IMR-90 (cell line): ENCODE measurements at regions not wholly inside any gene's neighbourhood (a gene's known extent, or its start where the extent isn't known, plus 50 kb on each side); places are given as distances from the start of the nearest gene placed in this dataset.

ENCODE experiments used
- ATAC-seq: fragments of 200-7000 bp; cut with Tn5 transposase; 2 replicates; pipeline ENCODE4 v1.9.1; 2020; ENCODE audit warnings: low read depth, mild to moderate bottlenecking, moderate library complexity
- BruUV-seq: library from RNA; stranded (reverse); fragments of 400-500 nt; replicated peaks from 2 replicates; lab custom pipeline; 2021; lab: Mats Ljungman, UMichigan
- CTCF ChIA-PET: fragments of 300-600 bp; formaldehyde crosslinking; extraction: SDS; loops from one replicate; lab custom pipeline; 2021; ENCODE audit warnings: antibody characterized with exemption; lab: Yijun Ruan, JAX
- POLR2A ChIA-PET: fragments of 300-600 bp; sonication (Branson Sonifier 250); formaldehyde crosslinking; loops from one replicate; lab custom pipeline; 2022; ENCODE audit warnings: antibody characterized with exemption; ENCODE audit not compliant: unreplicated experiment; lab: Charles Lee
- DNase-seq: peaks from one replicate; pipeline ENCODE4 v3.0.0; 2013
- H2AFZ ChIP-seq: replicated peaks from 2 replicates; pipeline ENCODE3; 2013; ENCODE audit warnings: low read length, mild to moderate bottlenecking; ENCODE audit not compliant: poor library complexity
- H2AK5ac ChIP-seq: 2 replicates; pipeline ENCODE4 v1.6.1; 2013; ENCODE audit warnings: low read depth, low read length, inconsistent platforms
- H2AK9ac ChIP-seq: replicated peaks from 2 replicates; pipeline ENCODE3; 2013; ENCODE audit warnings: mild to moderate bottlenecking, low read depth, low read length, moderate library complexity; ENCODE audit not compliant: poor library complexity
- H2BK120ac ChIP-seq: 2 replicates; pipeline ENCODE4 v1.6.1; 2013; ENCODE audit warnings: low read depth, low read length, inconsistent platforms
- H2BK15ac ChIP-seq: 3 replicates; pipeline ENCODE4 v1.6.1; 2013; ENCODE audit warnings: low read depth, low read length, inconsistent platforms
- H2BK20ac ChIP-seq: 2 replicates; pipeline ENCODE4 v1.6.1; 2013; ENCODE audit warnings: low read depth, mild to moderate bottlenecking, inconsistent platforms, low read length, moderate library complexity
- H2BK5ac ChIP-seq: 2 replicates; pipeline ENCODE4 v1.6.1; 2013; ENCODE audit warnings: mild to moderate bottlenecking, low read depth, low read length, inconsistent platforms; ENCODE audit not compliant: poor library complexity, severe bottlenecking
- H3K14ac ChIP-seq: replicated peaks from 2 replicates; pipeline ENCODE4 v1.6.1; 2013; ENCODE audit warnings: low read depth, low read length, inconsistent platforms
- H3K18ac ChIP-seq: 2 replicates; pipeline ENCODE4 v1.6.1; 2013; ENCODE audit warnings: low read depth, low read length, control low read depth
- H3K23ac ChIP-seq: 2 replicates; pipeline ENCODE4 v1.6.1; 2013; ENCODE audit warnings: low read depth, low read length, inconsistent platforms
- H3K27ac ChIP-seq: 2 replicates; pipeline ENCODE4 v1.5.1; 2013; ENCODE audit warnings: mild to moderate bottlenecking, control low read depth, low read length; ENCODE audit not compliant: insufficient read depth
- H3K27me3 ChIP-seq: 2 replicates; pipeline ENCODE4 v1.6.1; 2013; ENCODE audit warnings: low read length; ENCODE audit not compliant: control insufficient read depth, insufficient read depth
- H3K36me3 ChIP-seq: 2 replicates; pipeline ENCODE4 v1.6.1; 2013; ENCODE audit warnings: low read length, mixed read lengths; ENCODE audit not compliant: control insufficient read depth, insufficient read depth
- H3K4ac ChIP-seq: 2 replicates; pipeline ENCODE4 v1.6.1; 2013; ENCODE audit warnings: low read depth, low read length, inconsistent platforms
- H3K4me1 ChIP-seq: 2 replicates; pipeline ENCODE4 v1.6.1; 2013; ENCODE audit warnings: low read length, mixed read lengths; ENCODE audit not compliant: control insufficient read depth, insufficient read depth
- H3K4me2 ChIP-seq: 2 replicates; pipeline ENCODE4 v1.6.1; 2013; ENCODE audit warnings: low read depth, mild to moderate bottlenecking, control low read depth, low read length, moderate library complexity
- H3K4me3 ChIP-seq: 2 replicates; pipeline ENCODE4 v1.5.1; 2013; ENCODE audit warnings: low read depth, mild to moderate bottlenecking, control low read depth, low read length, moderate library complexity; ENCODE audit not compliant: insufficient read depth
- H3K56ac ChIP-seq: 2 replicates; pipeline ENCODE4 v1.6.1; 2013; ENCODE audit warnings: low read length, inconsistent platforms; ENCODE audit not compliant: insufficient read depth; ENCODE audit errors: extremely low read depth
- H3K79me1 ChIP-seq, 2 experiments: 2 replicates each; pipeline ENCODE4 v1.6.1; 2013; ENCODE audit warnings: low read length in 2 of 2, inconsistent platforms in 1 of 2, low read depth in 1 of 2
- H3K9ac ChIP-seq: 2 replicates; pipeline ENCODE4 v1.6.1; 2013; ENCODE audit warnings: low read depth, low read length, control low read depth
- H3K9me1 ChIP-seq: 2 replicates; pipeline ENCODE4 v1.6.1; 2013; ENCODE audit warnings: low read length, inconsistent platforms; ENCODE audit not compliant: insufficient read depth
- H3K9me3 ChIP-seq: 2 replicates; pipeline ENCODE4 v1.6.1; 2013; ENCODE audit warnings: low read length; ENCODE audit not compliant: control insufficient read depth, insufficient read depth
- H4K20me1 ChIP-seq: 2 replicates; pipeline ENCODE4 v1.6.1; 2013; ENCODE audit warnings: low read length, inconsistent platforms; ENCODE audit not compliant: insufficient read depth
- H4K5ac ChIP-seq: 2 replicates; pipeline ENCODE4 v1.6.1; 2013; ENCODE audit warnings: mild to moderate bottlenecking, low read depth, low read length, control low read depth
- H4K8ac ChIP-seq, 2 experiments: 2 replicates each; pipeline ENCODE4 v1.6.1; 2013; ENCODE audit warnings: low read depth in 2 of 2, low read length in 2 of 2, control low read depth in 1 of 2, inconsistent platforms in 1 of 2
- H4K91ac ChIP-seq: 2 replicates; pipeline ENCODE4 v1.6.1; 2013; ENCODE audit warnings: low read depth, low read length, inconsistent platforms; ENCODE audit not compliant: insufficient read depth
- NFE2L2 ChIP-seq: fragments of 150-350 bp; IDR thresholded peaks from 2 replicates; pipeline ENCODE4 v1.6.1; 2016; ENCODE audit warnings: low read depth, mild to moderate bottlenecking, low read length
- WGBS, 2 experiments: methylation state at CpG; one replicate each; pipeline versions ENCODE4 v1.1.5 to v1.1.7; 2013; ENCODE audit warnings: missing lambda C conversion rate in 2 of 2; ENCODE audit not compliant: insufficient read length in 1 of 2; ENCODE audit errors: extremely low coverage in 2 of 2; 5-methylcytosine and 5-hydroxymethylcytosine counted together
- dilution Hi-C: fragments of 300-500 bp; cut with HindIII; formaldehyde crosslinking; loops from one replicate; pipeline ENCODE4 v1.14.3; 2018; ENCODE audit warnings: low sequenced_read_pairs; ENCODE audit not compliant: unreplicated experiment
- in situ Hi-C: fragments of 300-500 bp; cut with MboI; formaldehyde crosslinking; loops from 3 replicates; pipeline ENCODE4 v1.14.3; 2019; ENCODE audit warnings: low sequenced_read_pairs, inconsistent platforms, mixed read lengths
- intact Hi-C: fragments of 100-400 bp; cut with micrococcal nuclease; formaldehyde crosslinking; loops from 2 replicates; pipeline ENCODE4 v1.10.0; 2022

DNA sequence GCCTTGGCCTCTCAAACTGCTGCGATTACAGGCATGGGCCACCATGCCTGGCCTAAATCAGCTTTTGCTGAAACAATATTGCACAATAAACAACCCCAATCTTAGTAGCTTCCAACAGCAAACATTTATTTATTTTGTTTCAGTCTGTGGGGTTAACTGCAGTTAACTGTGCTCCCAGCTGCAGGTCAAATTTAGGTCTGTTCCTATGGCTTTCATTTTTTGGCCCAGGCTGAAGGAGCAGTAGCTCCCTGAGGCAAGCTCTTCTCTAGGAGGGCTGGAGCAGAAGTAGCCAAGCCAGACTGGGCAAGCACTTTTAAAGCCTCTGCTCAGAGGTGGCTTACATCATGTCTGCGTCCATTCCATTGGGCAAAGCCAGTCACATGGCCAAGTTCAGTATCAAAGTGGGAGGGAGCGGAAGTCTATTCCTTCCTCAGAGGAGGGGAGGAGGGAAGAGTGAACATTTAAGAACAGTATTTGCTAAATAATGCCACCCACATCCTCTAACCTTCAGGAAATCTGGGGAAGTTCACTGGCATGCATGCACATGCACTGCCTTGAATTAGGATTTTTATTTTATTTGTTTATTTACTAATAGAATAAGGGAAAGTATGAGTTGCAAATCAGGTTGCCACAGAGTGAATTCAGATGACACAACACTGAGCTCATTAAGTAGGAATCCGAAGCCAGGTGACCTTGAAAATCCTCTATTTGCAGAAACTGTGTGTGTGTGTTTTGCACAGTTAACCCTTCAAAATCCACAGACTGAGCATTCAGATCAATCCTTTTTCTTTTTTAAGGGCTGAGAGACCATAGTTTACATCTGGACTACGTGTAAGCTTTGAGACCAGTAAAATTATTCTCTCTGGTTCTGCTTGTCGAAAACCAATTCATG lies 122.0 kb upstream of the SEL1L start:
- Histone ChIP-seq H3K27me3 (no peaks in the 10 kb centered on the region), H3K9ac (no peak overlapping the region), H4K91ac (no peak overlapping the region), H2AK5ac (no peak overlapping the region), H3K9me1 (no peaks in the 10 kb centered on the region), H3K4me3 (no peak overlapping the region), H3K23ac (no peak overlapping the region), H2AFZ (no peak overlapping the region), H3K4me2 (no peak overlapping the region), H3K9me3 (peaks cover 13% of the 10 kb centered on the region), H3K18ac (no peak overlapping the region), H3K79me1 (no peaks in the 10 kb centered on the region), H2BK20ac (no peak overlapping the region), H2BK5ac (no peak overlapping the region), H4K8ac (no peak overlapping the region), H3K36me3 (no peaks in the 10 kb centered on the region), H2BK15ac (no peak overlapping the region), H2AK9ac (no peak overlapping the region), H4K20me1 (no peaks in the 10 kb centered on the region), H3K4me1 (no peaks in the 10 kb centered on the region), H3K27ac (no peak overlapping the region), H3K14ac (no peak overlapping the region), H3K56ac (no peak overlapping the region), H3K4ac (no peak overlapping the region), H2BK120ac (no peak overlapping the region), H4K5ac (no peak overlapping the region)
- dilution Hi-C loops (no loop called here), intact Hi-C loops (no loop called here), in situ Hi-C loops (no loop called here)
- 30% methylated on average over 2 of the region's 6 CpGs; no CpG with 5 or more reads in 1 of the 2 experiments for WGBS, 2 experiments
- DNase-seq (no peak), ATAC-seq (no peak)
- no peak for TF ChIP-seq NFE2L2
- ChIA-PET POLR2A (interaction anchor here (0.5 kb wide), 1 partner anchor 1687 kb away, joined by 3 read pairs; no protein-coding TSS in a partner anchor), CTCF (no interaction called here)
- no TSS peak for BruUV-seq
